ENCODE measurements at regions not wholly inside any gene's neighbourhood (a gene's known extent, or its start where the extent isn't known, plus 50 kb on each side); places are given as distances from the start of the nearest gene placed in this dataset.

DNA sequence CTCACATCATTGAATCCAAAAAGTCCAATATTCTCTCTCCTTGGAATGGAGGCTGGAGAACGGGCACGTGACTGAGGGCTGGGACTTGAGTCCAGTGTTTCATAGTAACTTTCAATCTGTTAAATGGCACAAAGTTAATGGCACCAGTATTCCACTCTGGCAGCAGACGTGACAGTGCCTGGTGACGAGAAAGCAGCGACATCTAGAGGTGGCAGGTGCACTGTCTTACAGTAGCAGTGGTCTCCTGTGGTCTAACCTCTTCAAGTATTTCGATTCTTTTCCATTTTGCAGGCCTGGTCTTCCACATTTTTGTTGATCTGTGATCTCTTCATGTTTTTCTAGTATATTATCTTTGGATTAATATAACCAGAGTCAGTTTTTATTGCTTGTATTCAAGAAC, 107.1 kb downstream of the OXSM start:
- TF ChIP-seq, protein P1, sequence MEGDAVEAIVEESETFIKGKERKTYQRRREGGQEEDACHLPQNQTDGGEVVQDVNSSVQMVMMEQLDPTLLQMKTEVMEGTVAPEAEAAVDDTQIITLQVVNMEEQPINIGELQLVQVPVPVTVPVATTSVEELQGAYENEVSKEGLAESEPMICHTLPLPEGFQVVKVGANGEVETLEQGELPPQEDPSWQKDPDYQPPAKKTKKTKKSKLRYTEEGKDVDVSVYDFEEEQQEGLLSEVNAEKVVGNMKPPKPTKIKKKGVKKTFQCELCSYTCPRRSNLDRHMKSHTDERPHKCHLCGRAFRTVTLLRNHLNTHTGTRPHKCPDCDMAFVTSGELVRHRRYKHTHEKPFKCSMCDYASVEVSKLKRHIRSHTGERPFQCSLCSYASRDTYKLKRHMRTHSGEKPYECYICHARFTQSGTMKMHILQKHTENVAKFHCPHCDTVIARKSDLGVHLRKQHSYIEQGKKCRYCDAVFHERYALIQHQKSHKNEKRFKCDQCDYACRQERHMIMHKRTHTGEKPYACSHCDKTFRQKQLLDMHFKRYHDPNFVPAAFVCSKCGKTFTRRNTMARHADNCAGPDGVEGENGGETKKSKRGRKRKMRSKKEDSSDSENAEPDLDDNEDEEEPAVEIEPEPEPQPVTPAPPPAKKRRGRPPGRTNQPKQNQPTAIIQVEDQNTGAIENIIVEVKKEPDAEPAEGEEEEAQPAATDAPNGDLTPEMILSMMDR (IDR thresholded peaks at IDR 0.05), result peak in 6 of 12 donors; percentile 19 to 45 (median 32)
- no peak for TF ChIP-seq POLR2A (IDR thresholded peaks at IDR 0.05)
